ENCODE measurements at regions not wholly inside any gene's neighbourhood (a gene's known extent, or its start where the extent isn't known, plus 50 kb on each side); places are given as distances from the start of the nearest gene placed in this dataset.

DNA sequence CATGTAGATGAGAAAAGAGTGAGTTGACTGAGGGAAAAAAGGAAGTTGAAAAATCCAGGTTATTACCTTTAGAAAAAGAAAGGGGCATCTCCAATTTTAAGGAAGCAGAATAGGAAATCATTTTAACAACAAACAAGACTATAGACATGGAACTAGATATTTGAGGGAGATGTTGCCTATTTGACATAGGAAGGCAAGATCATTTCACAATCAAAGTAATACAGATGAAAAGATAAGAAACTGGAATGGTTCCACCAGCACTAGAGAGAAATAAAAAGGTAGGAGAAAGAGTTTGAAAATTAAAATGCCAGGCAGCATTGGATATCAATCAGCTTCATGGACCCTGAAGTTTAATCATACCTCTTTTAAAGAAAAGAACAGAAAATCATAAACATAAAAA lies 881.0 kb upstream of the MGAT4C start:
- no peak for DNase-seq (ENCODE audit: low read depth, low spot score)
- H3K9me1 ChIP-seq (ENCODE audit: control insufficient read depth, extremely low read depth, insufficient read depth, low read length): no peaks in the 10 kb centered on the region
- dilution Hi-C loops (cut with MboI; ENCODE audit: extremely low pct_ligation_motif_present, low sequenced_read_pairs): no loop called here
- no peak for TF ChIP-seq EZH2 (IDR thresholded peaks at IDR 0.05; ENCODE audit: low read length)
- TF ChIP-seq, protein P1, sequence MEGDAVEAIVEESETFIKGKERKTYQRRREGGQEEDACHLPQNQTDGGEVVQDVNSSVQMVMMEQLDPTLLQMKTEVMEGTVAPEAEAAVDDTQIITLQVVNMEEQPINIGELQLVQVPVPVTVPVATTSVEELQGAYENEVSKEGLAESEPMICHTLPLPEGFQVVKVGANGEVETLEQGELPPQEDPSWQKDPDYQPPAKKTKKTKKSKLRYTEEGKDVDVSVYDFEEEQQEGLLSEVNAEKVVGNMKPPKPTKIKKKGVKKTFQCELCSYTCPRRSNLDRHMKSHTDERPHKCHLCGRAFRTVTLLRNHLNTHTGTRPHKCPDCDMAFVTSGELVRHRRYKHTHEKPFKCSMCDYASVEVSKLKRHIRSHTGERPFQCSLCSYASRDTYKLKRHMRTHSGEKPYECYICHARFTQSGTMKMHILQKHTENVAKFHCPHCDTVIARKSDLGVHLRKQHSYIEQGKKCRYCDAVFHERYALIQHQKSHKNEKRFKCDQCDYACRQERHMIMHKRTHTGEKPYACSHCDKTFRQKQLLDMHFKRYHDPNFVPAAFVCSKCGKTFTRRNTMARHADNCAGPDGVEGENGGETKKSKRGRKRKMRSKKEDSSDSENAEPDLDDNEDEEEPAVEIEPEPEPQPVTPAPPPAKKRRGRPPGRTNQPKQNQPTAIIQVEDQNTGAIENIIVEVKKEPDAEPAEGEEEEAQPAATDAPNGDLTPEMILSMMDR (optimal IDR thresholded peaks at IDR 0.05 in 1 of 3, IDR thresholded peaks at IDR 0.05 in 1 of 3, conservative IDR thresholded peaks at IDR 0.05 in 1 of 3; ENCODE audit: extremely low read depth in 1 of 3, insufficient read depth in 2 of 3, low read length in 3 of 3): no peak
- H3K9me3 ChIP-seq (ENCODE audit: control insufficient read depth, low read depth, low read length): no peaks in the 10 kb centered on the region
- H3K79me2 ChIP-seq (ENCODE audit: control insufficient read depth, insufficient read depth, low read length): no peaks in the 10 kb centered on the region
- no peak overlapping the region for H3K9ac ChIP-seq (ENCODE audit: control insufficient read depth, extremely low read depth, insufficient read depth, low read length)
- H3K4me3 ChIP-seq (ENCODE audit: control insufficient read depth in 2 of 3, extremely low read depth in 1 of 3, insufficient read depth in 2 of 3, low read depth in 1 of 3, low read length in 3 of 3): no peak overlapping the region
- H3K27ac ChIP-seq (ENCODE audit: control insufficient read depth, insufficient read depth, low read length): no peak overlapping the region
- no peak overlapping the region for H3K4me2 ChIP-seq (ENCODE audit: control insufficient read depth, extremely low read depth, insufficient read depth, low read depth, low read length)
- no peaks in the 10 kb centered on the region for H3K27me3 ChIP-seq (ENCODE audit: control insufficient read depth, extremely low read depth, insufficient read depth, low read length)
- peaks cover 2% of the 10 kb centered on the region for H3K4me1 ChIP-seq (ENCODE audit: control insufficient read depth, extremely low read depth, insufficient read depth, low read length)
- no peaks in the 10 kb centered on the region for H3K36me3 ChIP-seq (ENCODE audit: control insufficient read depth in 2 of 2, extremely low read depth in 1 of 2, insufficient read depth in 2 of 2, low read length in 2 of 2)
- no peak for FAIRE-seq
- H2AFZ ChIP-seq (ENCODE audit: control insufficient read depth, low read length): no peak overlapping the region
- H4K20me1 ChIP-seq (ENCODE audit: control insufficient read depth, extremely low read depth, insufficient read depth, low read length): no peaks in the 10 kb centered on the region

DNA sequence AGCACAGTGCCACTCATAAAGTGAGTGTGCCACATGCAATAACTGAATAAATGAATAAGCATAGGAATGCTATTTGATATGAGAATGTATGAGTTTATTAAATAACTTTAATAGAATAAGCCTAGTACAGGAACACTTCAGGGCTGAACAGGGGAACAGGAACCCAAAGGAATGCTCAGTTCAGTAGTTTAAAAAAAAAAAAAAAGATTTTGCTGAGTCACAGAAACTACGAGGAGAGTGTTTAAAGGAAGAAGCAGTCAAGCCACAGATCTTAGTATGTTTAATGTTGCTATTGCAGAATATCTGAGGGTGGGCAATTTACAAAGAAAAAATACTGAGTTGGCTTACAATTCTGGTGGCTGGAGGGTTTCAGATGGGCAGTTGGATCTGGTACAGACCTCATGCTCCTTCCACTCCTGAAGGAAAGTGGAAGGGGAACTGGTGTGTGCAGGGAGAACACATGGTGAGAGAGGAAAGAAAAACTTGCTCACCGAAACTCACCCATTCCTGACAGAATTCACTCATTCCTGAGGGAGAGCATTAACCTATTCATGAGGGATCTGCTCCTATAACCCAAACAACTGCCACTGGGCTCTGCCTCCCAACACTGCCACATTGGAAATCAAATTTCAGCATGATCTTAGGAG lies 880.3 kb upstream of the MGAT4C start:
- DNase-seq (ENCODE audit: low read depth, low spot score) (no peak), FAIRE-seq (no peak)
- Histone ChIP-seq H3K9ac (ENCODE audit: control insufficient read depth, extremely low read depth, insufficient read depth, low read length) (no peak overlapping the region), H3K4me1 (ENCODE audit: control insufficient read depth, extremely low read depth, insufficient read depth, low read length) (peaks cover 2% of the 10 kb centered on the region), H3K27ac (ENCODE audit: control insufficient read depth, insufficient read depth, low read length) (no peak overlapping the region), H3K4me3 (ENCODE audit: control insufficient read depth in 2 of 3, extremely low read depth in 1 of 3, insufficient read depth in 2 of 3, low read depth in 1 of 3, low read length in 3 of 3) (no peak overlapping the region), H3K4me2 (ENCODE audit: control insufficient read depth, extremely low read depth, insufficient read depth, low read depth, low read length) (peak overlapping the region; percentile 57), H2AFZ (ENCODE audit: control insufficient read depth, low read length) (peak overlapping the region; percentile 58), H3K27me3 (ENCODE audit: control insufficient read depth, extremely low read depth, insufficient read depth, low read length) (no peaks in the 10 kb centered on the region), H3K9me1 (ENCODE audit: control insufficient read depth, extremely low read depth, insufficient read depth, low read length) (no peaks in the 10 kb centered on the region), H4K20me1 (ENCODE audit: control insufficient read depth, extremely low read depth, insufficient read depth, low read length) (no peaks in the 10 kb centered on the region), H3K36me3 (ENCODE audit: control insufficient read depth in 2 of 2, extremely low read depth in 1 of 2, insufficient read depth in 2 of 2, low read length in 2 of 2) (no peaks in the 10 kb centered on the region), H3K79me2 (ENCODE audit: control insufficient read depth, insufficient read depth, low read length) (no peaks in the 10 kb centered on the region), H3K9me3 (ENCODE audit: control insufficient read depth, low read depth, low read length) (no peaks in the 10 kb centered on the region)
- dilution Hi-C loops (cut with MboI; ENCODE audit: extremely low pct_ligation_motif_present, low sequenced_read_pairs): no loop called here
- TF ChIP-seq EZH2 (IDR thresholded peaks at IDR 0.05; ENCODE audit: low read length): no peak
- TF ChIP-seq, protein P1 (optimal IDR thresholded peaks at IDR 0.05 in 1 of 3, IDR thresholded peaks at IDR 0.05 in 1 of 3, conservative IDR thresholded peaks at IDR 0.05 in 1 of 3; ENCODE audit: extremely low read depth in 1 of 3, insufficient read depth in 2 of 3, low read length in 3 of 3): no peak

Measured in keratinocyte (primary cell).